HG03558 (cell line): ENCODE measurements at regions not wholly inside any gene's neighbourhood (a gene's known extent, or its start where the extent isn't known, plus 50 kb on each side); places are given as distances from the start of the nearest gene placed in this dataset.

Experiments
- ATAC-seq: cut with Tn5 transposase; IDR thresholded peaks from one replicate; pipeline ENCODE4 v1.9.1; 2021; ENCODE audit warnings: moderate number of reproducible peaks; ENCODE audit not compliant: unreplicated experiment; ENCODE audit errors: extremely low read depth

- no peak for ATAC-seq
These were observed 51.9 kb upstream of the DBX2 start for GRCh38 chr12:45102818-45103217.

- no peak for ATAC-seq
These were observed 55.1 kb upstream of the DBX2 start for GRCh38 chr12:45105996-45106395.

- ATAC-seq, result no peak
These were observed 61.4 kb upstream of the DBX2 start for GRCh38 chr12:45112306-45112705.

- ATAC-seq, result no peak
These were observed 70.3 kb upstream of the DBX2 start for GRCh38 chr12:45121224-45121623.

- ATAC-seq, result no peak
These were observed 72.0 kb upstream of the DBX2 start for GRCh38 chr12:45122768-45123380.

GRCh38 chr12:45124485-45125155 lies 73.7 kb upstream of the DBX2 start:
- no peak for ATAC-seq

- no peak for ATAC-seq
These were observed 75.1 kb upstream of the DBX2 start for GRCh38 chr12:45125997-45126396.

GRCh38 chr12:45128637-45129036 lies 77.7 kb upstream of the DBX2 start:
- no peak for ATAC-seq

- ATAC-seq, result peak; percentile 59
These were observed 80.0 kb upstream of the DBX2 start for GRCh38 chr12:45130881-45131281.

- no peak for ATAC-seq
These were observed 80.6 kb upstream of the DBX2 start for GRCh38 chr12:45131506-45131905.

- no peak for ATAC-seq
These were observed 77.3 kb upstream of the ANO6 start for GRCh38 chr12:45138609-45139008.

GRCh38 chr12:45148006-45148405 lies 67.9 kb upstream of the ANO6 start:
- ATAC-seq, result no peak

GRCh38 chr12:45148619-45149018 lies 67.3 kb upstream of the ANO6 start:
- ATAC-seq, result no peak

GRCh38 chr12:45165284-45165683 lies 50.6 kb upstream of the ANO6 start:
- ATAC-seq, result no peak

GRCh38 chr12:45166056-45166455 lies 49.8 kb upstream of the ANO6 start:
- ATAC-seq, result no peak
